T-helper 22 cell (primary cell): ENCODE measurements at regions not wholly inside any gene's neighbourhood (a gene's known extent, or its start where the extent isn't known, plus 50 kb on each side); places are given as distances from the start of the nearest gene placed in this dataset.

ENCODE experiments used
- DNase-seq: peaks from one replicate; pipeline ENCODE4 v3.0.0-alpha.2; 2020; ENCODE audit warnings: low read depth

- DNase-seq = no peak
Measured at GRCh38 chr11:32161293-32161692, 70.4 kb downstream of the RCN1 start.

- no peak for DNase-seq
Measured at GRCh38 chr11:32162351-32162750, 71.5 kb downstream of the RCN1 start.

GRCh38 chr11:32162906-32163305, 72.0 kb downstream of the RCN1 start:
- no peak for DNase-seq

- no peak for DNase-seq
Measured at GRCh38 chr11:32163557-32163956, 72.7 kb downstream of the RCN1 start.

GRCh38 chr11:32164836-32165235, 74.0 kb downstream of the RCN1 start:
- no peak for DNase-seq

- DNase-seq = no peak
Measured at GRCh38 chr11:32168924-32169323, 78.0 kb downstream of the RCN1 start.

GRCh38 chr11:32171445-32171844, 80.6 kb downstream of the RCN1 start:
- no peak for DNase-seq

GRCh38 chr11:32172041-32172847, 81.4 kb downstream of the RCN1 start:
- DNase-seq = no peak

- DNase-seq = no peak
Measured at GRCh38 chr11:32172848-32173834, 82.3 kb downstream of the RCN1 start.

- no peak for DNase-seq
Measured at GRCh38 chr11:32173977-32174376, 83.1 kb downstream of the RCN1 start.

GRCh38 chr11:32176223-32176934, 85.5 kb downstream of the RCN1 start:
- DNase-seq = peak; percentile 34

- DNase-seq = no peak
Measured at GRCh38 chr11:32178692-32179091, 87.8 kb downstream of the RCN1 start.

- no peak for DNase-seq
Measured at GRCh38 chr11:32183512-32183911, 92.6 kb downstream of the RCN1 start.

GRCh38 chr11:32184041-32184722, 93.3 kb downstream of the RCN1 start:
- no peak for DNase-seq

GRCh38 chr11:32184723-32185376, 94.0 kb downstream of the RCN1 start:
- DNase-seq = no peak

- DNase-seq = no peak
Measured at GRCh38 chr11:32186118-32186517, 95.2 kb downstream of the RCN1 start.

GRCh38 chr11:32187111-32187510, 96.2 kb downstream of the RCN1 start:
- DNase-seq = no peak

- no peak for DNase-seq
Measured at GRCh38 chr11:32188785-32189184, 97.9 kb downstream of the RCN1 start.

GRCh38 chr11:32196137-32196536, 105.3 kb downstream of the RCN1 start:
- DNase-seq = no peak

- no peak for DNase-seq
Measured at GRCh38 chr11:32198053-32198452, 107.2 kb downstream of the RCN1 start.
